Left lung (tissue), 4 donors: ENCODE measurements at regions not wholly inside any gene's neighbourhood (a gene's known extent, or its start where the extent isn't known, plus 50 kb on each side); places are given as distances from the start of the nearest gene placed in this dataset.

Experiments
- ATAC-seq: fragments of 200-7000 bp; cut with Tn5 transposase; one replicate; pipeline ENCODE4 v1.9.1; 2020; ENCODE audit warnings: moderate library complexity
- DNase-seq, 4 donors: peaks; one replicate each; pipeline ENCODE4 v3.0.0-alpha.2; 2013 to 2020
- H3K27ac ChIP-seq, 2 donors: fragments of 200-600 bp; sonication (generic) in 1 of 2; one replicate each; pipeline versions ENCODE4 v1.5.0 to v1.8.0; 2020 to 2021
- H3K27me3 ChIP-seq, 2 donors: fragments of 200-600 bp; sonication (generic) in 1 of 2; one replicate each; pipeline versions ENCODE4 v1.5.0 to v1.8.0; 2020 to 2021
- H3K36me3 ChIP-seq, 2 donors: fragments of 200-600 bp; sonication (generic) in 1 of 2; one replicate each; pipeline versions ENCODE4 v1.5.0 to v1.8.0; 2020 to 2021
- H3K4me1 ChIP-seq, 2 donors: fragments of 200-600 bp; one replicate each; pipeline ENCODE4 v1.8.0; 2021
- H3K4me3 ChIP-seq, 2 donors: fragments of 200-600 bp; sonication (generic) in 1 of 2; one replicate each; pipeline versions ENCODE4 v1.5.0 to v1.8.0; 2020 to 2021; ENCODE audit warnings: mild to moderate bottlenecking in 1 of 2
- H3K9me3 ChIP-seq, 2 donors: fragments of 200-600 bp; sonication (generic) in 1 of 2; one replicate each; pipeline versions ENCODE4 v1.5.0 to v1.8.0; 2020 to 2021
- CTCF ChIP-seq, 2 donors: fragments of 200-600 bp; sonication (generic) in 1 of 2; IDR thresholded peaks; one replicate each; pipeline versions ENCODE4 v1.5.0 to v1.8.0; 2021; ENCODE audit warnings: antibody characterized with exemption in 2 of 2
- intact Hi-C, 2 donors: fragments of 100-400 bp; cut with DNase I; formaldehyde crosslinking; loops; one replicate each; pipeline versions ENCODE4 v1.11.2 to v1.14.2; 2022
- donor health status: DM: no; HTN: yes; CAD: no.
- donor health status: DM: no; HTN: no; CAD: no.

GRCh38 chr21:15119486-15119885 lies 54.7 kb upstream of the NRIP1 start:
- Histone ChIP-seq H3K4me3 (no peak overlapping the region), H3K9me3 (no peaks in the 10 kb centered on the region), H3K36me3 (no peaks in the 10 kb centered on the region), H3K27me3 (no peaks in the 10 kb centered on the region), H3K27ac (no peak overlapping the region), H3K4me1 (peaks cover 7% of the 10 kb centered on the region in 2 donors)
- DNase-seq = no peak
- no peak for TF ChIP-seq CTCF (IDR thresholded peaks at IDR 0.05)
- no peak for ATAC-seq
- intact Hi-C loops = no loop called here

GRCh38 chr21:15121097-15121654 lies 56.4 kb upstream of the NRIP1 start:
- intact Hi-C loops = no loop called here
- no peak for TF ChIP-seq CTCF (IDR thresholded peaks at IDR 0.05)
- Histone ChIP-seq H3K27ac (peak overlapping the region in 1 of 2 donors; percentile 63), H3K9me3 (no peaks in the 10 kb centered on the region), H3K27me3 (no peaks in the 10 kb centered on the region), H3K36me3 (no peaks in the 10 kb centered on the region), H3K4me1 (peaks cover 7% of the 10 kb centered on the region in 2 donors), H3K4me3 (no peak overlapping the region)
- peak in 1 of 4 donors; percentile 33 for DNase-seq
- ATAC-seq = peak; percentile 74

GRCh38 chr21:15121655-15122120 lies 56.9 kb upstream of the NRIP1 start:
- DNase-seq (peak in 1 of 4 donors; percentile 42), ATAC-seq (peak; percentile 89)
- H3K27me3 ChIP-seq = no peaks in the 10 kb centered on the region
- intact Hi-C loops = no loop called here
- TF ChIP-seq CTCF (IDR thresholded peaks at IDR 0.05) = no peak
- H3K4me1 ChIP-seq = peaks cover 7% of the 10 kb centered on the region in 2 donors
- peak overlapping the region in 1 of 2 donors; percentile 63 for H3K27ac ChIP-seq
- no peak overlapping the region for H3K4me3 ChIP-seq
- no peaks in the 10 kb centered on the region for H3K9me3 ChIP-seq
- H3K36me3 ChIP-seq = no peaks in the 10 kb centered on the region

- peak; percentile 40 for ATAC-seq
- no peak for TF ChIP-seq CTCF (IDR thresholded peaks at IDR 0.05)
- DNase-seq = no peak
- H3K27ac ChIP-seq = peak overlapping the region in 1 of 2 donors; percentile 63
- H3K27me3 ChIP-seq = no peaks in the 10 kb centered on the region
- H3K36me3 ChIP-seq = no peaks in the 10 kb centered on the region
- H3K4me1 ChIP-seq = peaks cover 7% of the 10 kb centered on the region in 2 donors
- intact Hi-C loops = no loop called here
- no peaks in the 10 kb centered on the region for H3K9me3 ChIP-seq
- H3K4me3 ChIP-seq = no peak overlapping the region
Observed at GRCh38 chr21:15122241-15122640, 57.4 kb upstream of the NRIP1 start.

GRCh38 chr21:15124731-15125130 lies 59.9 kb upstream of the NRIP1 start:
- DNase-seq (no peak), ATAC-seq (no peak)
- no peak overlapping the region for H3K27ac ChIP-seq
- no peaks in the 10 kb centered on the region for H3K36me3 ChIP-seq
- H3K4me3 ChIP-seq = no peak overlapping the region
- no peak for TF ChIP-seq CTCF (IDR thresholded peaks at IDR 0.05)
- H3K9me3 ChIP-seq = no peaks in the 10 kb centered on the region
- peaks cover 7% of the 10 kb centered on the region in 2 donors for H3K4me1 ChIP-seq
- no peaks in the 10 kb centered on the region for H3K27me3 ChIP-seq
- intact Hi-C loops = no loop called here
